ENCODE measurements at regions not wholly inside any gene's neighbourhood (a gene's known extent, or its start where the extent isn't known, plus 50 kb on each side); places are given as distances from the start of the nearest gene placed in this dataset.

- H3K9me3 Mint-ChIP-seq (ENCODE audit: unreplicated experiment): no peaks in the 10 kb centered on the region
- Histone ChIP-seq H3K9ac (ENCODE audit: low read length) (no peak overlapping the region), H3K4me1 (ENCODE audit: insufficient read depth, low read length) (no peaks in the 10 kb centered on the region), H3K4me2 (ENCODE audit: low read length) (no peak overlapping the region), H3K9me3 (ENCODE audit: insufficient read depth, low read depth, low read length) (no peaks in the 10 kb centered on the region), H3K36me3 (ENCODE audit: insufficient read depth, low read length) (no peaks in the 10 kb centered on the region), H3K4me3 (ENCODE audit: insufficient read depth, low read depth, low read length) (no peak overlapping the region), H4K20me1 (ENCODE audit: insufficient read depth, low read length) (no peaks in the 10 kb centered on the region), H3K79me2 (ENCODE audit: insufficient read depth, low read length) (no peaks in the 10 kb centered on the region), H2AFZ (ENCODE audit: low read depth, low read length) (no peak overlapping the region), H3K27me3 (ENCODE audit: insufficient read depth, low read length) (no peaks in the 10 kb centered on the region), H3K27ac (ENCODE audit: low read depth, low read length) (no peak overlapping the region)
- H3K4me3 Mint-ChIP-seq (ENCODE audit: unreplicated experiment): no peak overlapping the region
- no peaks in the 10 kb centered on the region for H3K4me1 Mint-ChIP-seq (ENCODE audit: low read depth, unreplicated experiment)
- H3K27ac Mint-ChIP-seq (ENCODE audit: unreplicated experiment): no peak overlapping the region
- no peak for FAIRE-seq
- no peak for DNase-seq (ENCODE audit: low read depth)
- TF ChIP-seq CTCF (IDR thresholded peaks at IDR 0.05; ENCODE audit: insufficient read depth, low read depth, low read length): no peak
- TF ChIP-seq EZH2 (IDR thresholded peaks at IDR 0.05; ENCODE audit: insufficient read depth, low read length): no peak
- H3K27me3 Mint-ChIP-seq (ENCODE audit: low read depth, unreplicated experiment): no peaks in the 10 kb centered on the region
- H3K36me3 Mint-ChIP-seq (ENCODE audit: low read depth, unreplicated experiment): no peaks in the 10 kb centered on the region
Observed at GRCh38 chr6:9422138-9422537, 986.8 kb upstream of the SLC35B3 start.

DNA sequence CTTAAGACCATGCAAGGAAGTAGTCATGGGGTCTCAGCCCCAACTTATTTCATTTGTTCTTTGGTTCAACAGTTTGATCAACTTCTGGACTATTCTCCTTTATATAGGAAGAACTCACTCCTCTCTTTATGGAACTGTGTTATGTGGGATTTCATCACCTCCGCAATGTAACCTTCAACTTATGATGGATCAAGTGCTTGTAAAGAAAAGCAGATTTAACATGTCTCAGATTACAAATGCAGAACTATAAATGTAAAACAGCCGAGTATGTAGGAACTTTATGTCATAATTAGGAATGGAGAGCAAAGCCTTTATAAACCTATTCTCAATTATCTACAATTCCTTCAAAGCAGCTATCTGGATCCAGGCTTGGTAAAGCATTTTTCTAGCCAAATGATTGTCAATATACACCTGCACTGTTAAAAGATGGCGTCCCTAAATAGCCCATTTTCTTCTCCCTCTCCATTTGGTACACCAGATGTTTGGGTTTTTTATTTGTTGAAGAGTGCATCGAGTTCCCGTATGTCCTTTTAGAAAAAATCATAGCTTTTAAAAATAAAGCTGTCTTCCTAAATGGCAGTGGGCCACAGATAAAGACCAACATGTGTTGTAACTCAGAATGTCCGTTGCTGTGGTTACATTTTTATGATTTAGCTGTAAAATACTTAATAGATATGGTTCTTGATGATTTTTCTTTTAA is 985.1 kb upstream of the SLC35B3 start:
- Mint-ChIP-seq H3K36me3 (ENCODE audit: low read depth, unreplicated experiment) (no peaks in the 10 kb centered on the region), H3K27me3 (ENCODE audit: low read depth, unreplicated experiment) (no peaks in the 10 kb centered on the region), H3K27ac (ENCODE audit: unreplicated experiment) (no peak overlapping the region), H3K4me3 (ENCODE audit: unreplicated experiment) (no peak overlapping the region), H3K4me1 (ENCODE audit: low read depth, unreplicated experiment) (no peaks in the 10 kb centered on the region), H3K9me3 (ENCODE audit: unreplicated experiment) (no peaks in the 10 kb centered on the region)
- no peaks in the 10 kb centered on the region for H3K4me1 ChIP-seq (ENCODE audit: insufficient read depth, low read length)
- TF ChIP-seq EZH2 (IDR thresholded peaks at IDR 0.05; ENCODE audit: insufficient read depth, low read length): no peak
- DNase-seq (ENCODE audit: low read depth) (no peak), FAIRE-seq (no peak)
- no peak overlapping the region for H3K4me3 ChIP-seq (ENCODE audit: insufficient read depth, low read depth, low read length)
- H3K9me3 ChIP-seq (ENCODE audit: insufficient read depth, low read depth, low read length): no peaks in the 10 kb centered on the region
- no peak overlapping the region for H3K9ac ChIP-seq (ENCODE audit: low read length)
- no peaks in the 10 kb centered on the region for H3K36me3 ChIP-seq (ENCODE audit: insufficient read depth, low read length)
- H3K27ac ChIP-seq (ENCODE audit: low read depth, low read length): no peak overlapping the region
- no peaks in the 10 kb centered on the region for H3K79me2 ChIP-seq (ENCODE audit: insufficient read depth, low read length)
- no peak overlapping the region for H3K4me2 ChIP-seq (ENCODE audit: low read length)
- no peaks in the 10 kb centered on the region for H3K27me3 ChIP-seq (ENCODE audit: insufficient read depth, low read length)
- H4K20me1 ChIP-seq (ENCODE audit: insufficient read depth, low read length): no peaks in the 10 kb centered on the region
- no peak overlapping the region for H2AFZ ChIP-seq (ENCODE audit: low read depth, low read length)

DNA sequence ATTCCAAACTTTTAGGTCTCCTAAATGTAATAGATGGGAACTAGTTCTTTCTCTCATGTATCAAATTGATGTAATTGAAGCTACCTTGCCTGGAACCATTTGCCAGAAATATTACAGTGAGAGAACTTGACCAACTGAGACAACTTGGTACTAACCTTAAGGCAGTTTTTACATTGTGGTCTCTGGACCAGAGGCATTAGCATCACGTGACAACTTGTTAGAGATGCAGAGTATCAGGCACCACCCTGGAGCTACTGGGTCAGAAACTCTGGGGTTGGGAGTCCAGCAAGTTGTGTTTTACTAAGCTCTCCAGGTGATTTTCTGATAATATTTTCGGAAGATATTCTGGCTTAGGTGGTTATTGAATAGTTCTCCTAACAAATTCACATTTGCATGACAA is 982.1 kb upstream of the SLC35B3 start:
- DNase-seq (ENCODE audit: low read depth) (no peak), FAIRE-seq (no peak)
- TF ChIP-seq CTCF (IDR thresholded peaks at IDR 0.05; ENCODE audit: insufficient read depth, low read depth, low read length) (no peak), EZH2 (IDR thresholded peaks at IDR 0.05; ENCODE audit: insufficient read depth, low read length) (no peak)
- Mint-ChIP-seq H3K4me3 (ENCODE audit: unreplicated experiment) (no peak overlapping the region), H3K27ac (ENCODE audit: unreplicated experiment) (no peak overlapping the region), H3K9me3 (ENCODE audit: unreplicated experiment) (no peaks in the 10 kb centered on the region), H3K36me3 (ENCODE audit: low read depth, unreplicated experiment) (no peaks in the 10 kb centered on the region), H3K27me3 (ENCODE audit: low read depth, unreplicated experiment) (no peaks in the 10 kb centered on the region), H3K4me1 (ENCODE audit: low read depth, unreplicated experiment) (no peaks in the 10 kb centered on the region)
- Histone ChIP-seq H3K79me2 (ENCODE audit: insufficient read depth, low read length) (no peaks in the 10 kb centered on the region), H2AFZ (ENCODE audit: low read depth, low read length) (no peak overlapping the region), H3K9me3 (ENCODE audit: insufficient read depth, low read depth, low read length) (no peaks in the 10 kb centered on the region), H3K27me3 (ENCODE audit: insufficient read depth, low read length) (no peaks in the 10 kb centered on the region), H3K4me2 (ENCODE audit: low read length) (no peak overlapping the region), H3K27ac (ENCODE audit: low read depth, low read length) (no peak overlapping the region), H3K36me3 (ENCODE audit: insufficient read depth, low read length) (no peaks in the 10 kb centered on the region), H4K20me1 (ENCODE audit: insufficient read depth, low read length) (no peaks in the 10 kb centered on the region), H3K9ac (ENCODE audit: low read length) (no peak overlapping the region), H3K4me1 (ENCODE audit: insufficient read depth, low read length) (no peaks in the 10 kb centered on the region), H3K4me3 (ENCODE audit: insufficient read depth, low read depth, low read length) (no peak overlapping the region)
